H4 (cell line): ENCODE measurements at regions not wholly inside any gene's neighbourhood (a gene's known extent, or its start where the extent isn't known, plus 50 kb on each side); places are given as distances from the start of the nearest gene placed in this dataset.

Experiments
- DNase-seq: peaks from one replicate; pipeline ENCODE4 v3.0.0-alpha.2; 2015; ENCODE audit warnings: low spot score

- peak; percentile 96 for DNase-seq
Measured at GRCh38 chr2:43086451-43087221, 139.8 kb downstream of the ZFP36L2 start.

GRCh38 chr2:43085929-43086328 lies 140.5 kb downstream of the ZFP36L2 start:
- DNase-seq: no peak

DNA sequence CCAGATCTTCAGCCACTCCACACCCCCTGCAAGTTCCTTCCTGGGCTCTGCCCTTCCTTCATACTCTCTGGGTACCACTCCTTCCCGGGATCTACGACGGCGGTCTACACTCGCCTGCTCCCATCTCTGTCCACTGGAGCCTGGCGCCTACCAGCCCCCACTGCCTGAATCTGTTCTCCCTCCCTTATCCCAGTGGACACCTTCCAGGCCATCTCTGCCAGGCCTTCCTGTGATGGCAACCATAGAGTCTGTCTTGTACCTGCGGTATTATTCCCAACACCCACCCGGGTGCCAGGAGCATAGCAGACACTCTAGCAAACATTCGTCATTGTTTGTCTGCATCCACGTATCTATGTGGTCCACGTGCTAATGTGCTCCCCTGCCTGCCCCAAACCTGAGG lies 140.9 kb downstream of the ZFP36L2 start:
- DNase-seq: no peak

- no peak for DNase-seq
Measured at GRCh38 chr2:43084699-43085091, 141.7 kb downstream of the ZFP36L2 start.

DNA sequence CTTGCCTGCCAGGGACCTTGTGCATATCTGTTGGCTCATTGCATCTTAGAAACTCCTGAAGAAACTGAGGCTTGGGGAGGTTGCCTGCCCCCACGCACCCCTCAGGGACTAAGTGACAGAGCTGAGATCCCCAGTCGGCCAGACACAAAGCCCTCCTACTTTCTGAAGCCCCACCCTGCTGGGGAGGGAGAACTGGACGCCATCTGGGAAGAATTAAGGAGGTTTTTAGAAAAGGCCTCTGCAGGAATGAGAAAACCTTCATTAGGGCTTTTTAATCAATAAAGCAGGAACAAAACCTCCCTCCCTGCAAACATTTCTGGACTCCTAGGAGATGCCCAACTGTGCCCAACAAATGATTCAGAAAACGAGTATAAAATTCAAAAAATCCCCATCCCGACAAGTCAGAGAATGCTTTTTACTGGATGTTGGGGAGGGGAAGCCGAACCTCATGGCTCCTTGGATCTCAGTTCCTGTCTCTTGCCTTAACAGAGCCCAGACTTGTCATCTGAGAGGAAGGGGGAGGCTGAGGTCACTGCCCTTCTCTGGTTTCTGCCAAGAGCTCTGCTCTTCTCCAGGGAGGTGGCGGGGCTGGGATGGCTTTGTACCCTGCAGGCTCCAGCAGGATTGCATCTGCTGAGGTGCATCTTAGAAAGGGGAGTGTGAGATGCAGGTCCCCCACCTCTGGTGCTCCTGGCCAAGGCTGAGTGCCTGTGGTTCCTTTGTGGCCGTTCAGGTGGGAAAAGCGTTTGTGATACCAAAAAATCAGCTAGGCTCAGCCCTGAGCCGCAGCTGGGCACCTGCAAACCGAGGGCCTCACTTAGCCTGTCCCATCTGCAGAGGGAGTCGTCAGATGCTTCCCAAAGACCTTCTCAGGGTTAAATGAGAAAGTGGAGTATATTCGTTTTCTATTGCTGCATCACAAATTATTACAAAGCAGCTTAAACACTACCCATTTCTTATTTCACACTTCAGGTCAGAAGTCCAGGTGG lies 142.4 kb downstream of the ZFP36L2 start:
- no peak for DNase-seq

GRCh38 chr2:43082903-43083677 lies 143.3 kb downstream of the ZFP36L2 start:
- DNase-seq: no peak

DNA sequence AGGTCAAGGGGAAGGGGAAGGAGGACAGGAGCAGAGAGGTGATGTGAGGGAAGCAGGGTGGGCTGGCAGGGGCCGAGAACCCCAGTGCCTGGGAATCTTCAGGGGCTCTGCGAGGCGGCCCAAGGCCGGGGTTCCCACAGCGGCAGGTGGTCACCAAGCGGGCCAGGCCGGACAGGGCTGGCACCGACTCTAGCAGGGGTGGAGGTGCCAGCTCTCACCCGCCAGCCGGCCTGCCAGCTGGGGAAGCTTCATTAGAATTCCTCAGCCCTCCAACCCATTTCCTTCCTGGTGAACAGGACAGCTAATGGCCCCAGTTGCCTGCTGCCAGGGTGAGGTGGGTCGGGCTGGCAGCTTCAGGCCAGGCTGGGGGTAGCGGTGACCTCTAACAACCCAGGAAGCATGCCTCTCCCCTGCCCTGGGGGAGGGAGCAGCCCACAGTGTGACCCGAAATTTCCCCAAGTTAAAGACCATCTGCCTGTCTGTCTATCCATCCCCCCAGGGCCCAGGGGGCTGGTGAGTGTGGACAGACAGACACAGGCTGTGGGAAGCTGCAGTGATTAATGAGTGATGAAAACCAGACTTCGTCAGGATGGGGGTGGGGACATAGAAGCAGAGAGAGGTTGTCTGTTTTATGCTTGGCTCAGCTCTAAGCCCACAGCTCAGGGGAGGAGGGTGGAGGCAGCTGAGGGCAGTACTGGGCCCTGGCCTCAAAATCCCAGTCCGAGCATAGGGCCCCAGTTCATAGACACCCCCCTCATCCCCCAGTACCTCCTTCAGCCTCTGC lies 144.1 kb downstream of the ZFP36L2 start:
- DNase-seq: no peak

DNA sequence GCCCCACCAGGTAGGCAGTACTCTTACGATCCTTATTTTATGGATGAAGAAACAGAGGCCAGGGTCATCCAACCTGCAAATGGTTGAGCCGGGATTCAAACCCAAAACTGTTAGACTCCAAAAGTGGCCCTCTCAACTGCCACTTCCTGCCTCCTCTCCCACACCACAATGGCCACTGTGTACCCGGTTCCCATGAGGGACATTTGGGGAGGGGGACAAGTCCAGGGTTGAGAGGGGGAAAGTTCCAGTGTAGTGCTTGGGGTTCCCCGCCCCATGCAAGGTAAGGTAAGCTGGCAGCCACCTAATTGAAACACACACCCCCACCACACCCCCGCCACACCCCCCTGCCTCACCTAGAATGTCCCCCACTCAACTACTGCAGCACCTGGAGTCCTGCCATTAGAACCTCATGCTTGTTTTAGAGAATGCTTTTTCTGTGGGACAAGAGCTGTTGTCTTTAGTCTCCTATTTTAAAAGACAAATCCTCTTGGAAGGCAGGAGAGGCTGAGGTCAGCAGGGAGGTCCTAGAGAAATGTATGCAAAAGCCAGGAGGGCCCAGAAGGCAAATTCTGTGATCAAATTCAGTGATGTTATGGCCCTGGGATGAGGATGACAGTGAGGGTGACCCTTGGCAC lies 145.2 kb downstream of the ZFP36L2 start:
- DNase-seq: no peak

- no peak for DNase-seq
Measured at GRCh38 chr2:43080571-43081021, 145.8 kb downstream of the ZFP36L2 start.

DNA sequence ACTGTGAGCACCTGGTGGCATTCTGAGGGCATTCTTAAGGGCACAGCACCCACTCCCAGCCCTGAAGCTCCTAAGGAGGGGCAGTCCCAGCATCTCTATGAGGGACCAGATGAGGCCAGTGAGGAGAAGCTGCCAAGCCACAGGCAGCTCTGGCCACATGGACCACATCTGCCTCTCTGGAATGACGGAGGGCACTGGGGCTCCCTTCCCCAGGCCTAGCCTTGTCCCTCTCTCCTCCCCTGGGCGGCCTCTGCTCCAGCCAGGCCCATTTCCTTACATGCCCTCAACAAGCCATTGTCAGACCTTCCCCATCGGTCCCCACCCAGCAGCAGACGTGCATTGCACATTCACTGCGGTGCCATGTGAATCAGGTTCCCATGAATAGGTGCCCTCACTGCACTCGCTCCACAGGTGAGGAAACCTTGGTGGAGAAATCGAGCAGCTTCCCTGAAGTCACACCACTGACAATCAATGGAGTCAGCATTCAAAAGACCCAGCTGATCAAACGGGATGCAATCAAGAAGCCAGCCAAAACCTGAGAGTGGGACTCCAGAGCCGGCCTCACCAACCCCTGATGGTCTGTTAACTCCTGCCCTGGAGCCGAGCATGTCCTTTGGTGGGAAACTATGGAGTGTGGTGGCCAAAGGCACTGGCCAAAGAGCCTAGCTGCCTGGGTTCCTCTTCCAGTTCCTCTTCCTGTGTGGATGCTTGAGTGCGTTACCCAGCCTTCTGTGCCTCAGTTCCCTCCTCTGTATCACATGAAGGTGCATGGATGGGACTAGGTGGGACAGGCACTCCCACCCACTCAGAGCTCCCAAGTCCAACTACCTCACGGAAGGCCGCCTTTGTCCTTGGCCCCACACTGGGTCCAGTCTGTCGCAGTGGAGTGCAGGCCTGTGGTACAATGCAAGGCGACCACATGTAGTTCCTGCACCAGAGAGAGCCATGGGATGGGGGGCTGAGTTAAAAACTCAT lies 147.3 kb downstream of the ZFP36L2 start:
- DNase-seq: no peak

- DNase-seq: no peak
Measured at GRCh38 chr2:43078301-43078700, 148.1 kb downstream of the ZFP36L2 start.

DNA sequence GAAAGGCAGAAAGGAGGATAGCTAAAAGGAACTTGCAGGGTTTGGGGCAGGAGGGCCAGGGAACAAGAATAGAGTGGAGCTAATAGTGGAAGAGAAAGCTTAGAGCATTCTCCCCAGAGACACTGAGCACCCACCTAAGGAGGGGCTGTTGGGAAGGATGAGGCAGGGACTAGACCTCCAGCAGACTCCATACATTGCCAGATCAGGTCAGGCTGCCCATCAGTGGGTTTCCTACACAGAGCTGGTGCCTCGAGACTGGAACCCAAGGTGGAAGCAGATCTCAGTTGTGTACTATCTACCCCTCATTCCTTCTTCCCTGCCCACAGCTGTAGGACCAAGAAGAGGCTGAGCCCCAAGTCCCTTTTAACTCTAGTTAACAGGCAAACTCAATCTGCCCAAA lies 148.5 kb downstream of the ZFP36L2 start:
- DNase-seq: no peak

- no peak for DNase-seq
Measured at GRCh38 chr2:43076676-43077075, 149.7 kb downstream of the ZFP36L2 start.

- DNase-seq: peak; percentile 42
Measured at GRCh38 chr2:43075811-43076585, 150.4 kb downstream of the ZFP36L2 start.

- DNase-seq: peak; percentile 95
Measured at GRCh38 chr2:43075054-43075593, 151.3 kb downstream of the ZFP36L2 start.

DNA sequence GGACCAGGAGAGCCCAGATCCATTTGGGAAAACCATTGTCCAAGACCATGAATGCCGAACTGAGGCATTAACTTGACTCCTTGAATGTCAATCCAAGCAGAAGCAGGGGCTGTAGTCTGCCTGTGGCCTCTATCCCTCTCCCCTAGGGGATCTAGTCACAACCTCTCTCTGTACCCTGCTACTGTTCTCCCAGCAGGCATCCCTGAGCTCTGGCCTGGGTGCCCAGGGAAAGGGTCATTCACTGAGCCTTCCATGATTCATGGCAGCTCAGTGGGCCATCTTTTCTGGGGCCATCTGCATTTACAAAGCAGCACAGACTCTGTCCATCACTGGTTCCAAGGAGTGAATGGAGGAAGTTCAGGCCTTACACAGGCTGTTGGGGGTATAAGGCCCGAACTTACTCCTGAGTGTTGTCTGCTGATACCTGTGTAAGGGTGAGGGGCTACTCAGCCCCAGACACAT lies 151.8 kb downstream of the ZFP36L2 start:
- DNase-seq: no peak

GRCh38 chr2:43074052-43074451 lies 152.4 kb downstream of the ZFP36L2 start:
- no peak for DNase-seq

DNA sequence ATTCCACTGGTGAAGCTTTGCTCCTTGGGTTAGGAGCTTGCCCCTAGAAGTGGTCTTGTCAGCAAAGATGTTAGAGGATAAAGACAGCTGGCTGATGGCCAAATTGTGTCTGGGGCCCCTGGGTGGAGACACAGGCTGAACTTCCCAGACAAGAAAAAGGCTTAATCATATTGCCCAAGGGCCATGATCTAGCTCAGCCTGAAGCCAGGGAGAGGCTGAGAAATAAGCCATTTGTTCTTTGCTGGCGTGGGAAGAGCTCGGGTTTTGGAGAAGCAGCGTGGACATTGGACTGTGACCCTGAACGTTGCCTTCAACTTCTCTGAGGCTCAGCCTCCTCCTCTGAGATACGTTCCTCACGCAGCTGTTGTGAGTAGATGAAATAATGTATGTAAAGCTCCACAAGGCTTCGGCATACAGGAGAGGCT lies 153.0 kb downstream of the ZFP36L2 start:
- DNase-seq: peak; percentile 38
